ENCODE measurements at regions not wholly inside any gene's neighbourhood (a gene's known extent, or its start where the extent isn't known, plus 50 kb on each side); places are given as distances from the start of the nearest gene placed in this dataset.

DNA sequence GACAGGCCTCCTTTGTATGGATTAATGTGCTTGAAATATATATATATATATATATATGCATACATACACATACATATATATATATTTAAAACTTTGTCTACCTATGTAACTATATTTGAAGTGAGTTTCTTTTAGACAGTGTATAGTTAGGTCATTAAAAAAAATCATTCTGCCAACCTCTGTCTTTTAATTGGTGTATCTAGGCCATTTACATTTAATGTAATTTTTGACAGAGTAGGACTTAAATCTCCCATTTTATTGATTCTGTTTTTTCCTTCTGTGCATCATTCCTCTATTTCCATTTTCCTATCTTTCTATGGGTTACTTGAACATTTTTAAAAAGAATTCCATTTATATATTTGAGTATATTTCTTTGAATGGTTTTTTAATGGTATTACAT lies 125.2 kb downstream of the IRF8 start:
- Histone ChIP-seq H3K4me2 (ENCODE audit: low read depth, low read length) (no peak overlapping the region), H3F3A (ENCODE audit: insufficient read depth, low read length) (no peaks in the 10 kb centered on the region), H4K20me1 (ENCODE audit: insufficient read depth, low read length) (no peaks in the 10 kb centered on the region), H3K4me3 (ENCODE audit: low read length) (no peak overlapping the region), H3K9ac (ENCODE audit: low read length) (no peak overlapping the region), H3K27me3 (replicated peaks; ENCODE audit: insufficient read depth, low read length) (peaks cover 30% of the 10 kb centered on the region), H3K79me2 (ENCODE audit: low read length) (no peaks in the 10 kb centered on the region), H3K4me1 (ENCODE audit: low read length) (no peaks in the 10 kb centered on the region), H3K36me3 (replicated peaks; ENCODE audit: insufficient read depth, low read length) (no peaks in the 10 kb centered on the region), H3K27ac (ENCODE audit: low read length) (no peak overlapping the region), H3K9me2 (replicated peaks; ENCODE audit: insufficient read depth, low read length) (no peaks in the 10 kb centered on the region), H2AFZ (ENCODE audit: low read length) (no peak overlapping the region), H3K9me3 (replicated peaks; ENCODE audit: insufficient read depth, low read length) (no peaks in the 10 kb centered on the region)
- DNase-seq: no peak
- no peak for TF ChIP-seq EZH2 (optimal IDR thresholded peaks at IDR 0.05; ENCODE audit: low read depth, low read length)

DNA sequence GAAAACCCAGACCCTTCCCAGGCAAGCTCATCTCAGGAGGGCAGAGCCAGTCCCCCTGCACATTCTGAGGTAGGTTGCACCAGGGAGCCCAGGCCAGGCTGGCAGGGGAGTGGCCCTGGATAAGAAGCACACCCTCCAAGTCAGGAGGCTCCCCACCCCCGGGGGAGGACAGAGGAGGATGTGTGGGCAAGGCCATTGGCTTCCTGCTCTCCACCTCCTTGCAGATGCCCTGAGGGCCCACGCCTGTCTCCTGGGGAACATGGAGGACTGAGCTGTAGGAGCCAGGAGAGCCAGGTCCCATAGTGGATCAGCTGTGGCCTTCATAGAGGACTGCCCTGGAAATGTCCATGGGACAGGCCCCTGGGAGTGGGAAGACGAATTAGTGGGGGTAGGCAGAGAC lies 126.7 kb downstream of the IRF8 start:
- no peak overlapping the region for H2AFZ ChIP-seq (ENCODE audit: low read length)
- H3K27ac ChIP-seq (ENCODE audit: low read length): no peak overlapping the region
- H3K4me2 ChIP-seq (ENCODE audit: low read depth, low read length): no peak overlapping the region
- no peaks in the 10 kb centered on the region for H3K9me3 ChIP-seq (replicated peaks; ENCODE audit: insufficient read depth, low read length)
- H4K20me1 ChIP-seq (ENCODE audit: insufficient read depth, low read length): no peaks in the 10 kb centered on the region
- H3K9me2 ChIP-seq (replicated peaks; ENCODE audit: insufficient read depth, low read length): no peaks in the 10 kb centered on the region
- H3K4me3 ChIP-seq (ENCODE audit: low read length): no peak overlapping the region
- H3K4me1 ChIP-seq (ENCODE audit: low read length): no peaks in the 10 kb centered on the region
- no peaks in the 10 kb centered on the region for H3K79me2 ChIP-seq (ENCODE audit: low read length)
- H3K27me3 ChIP-seq (replicated peaks; ENCODE audit: insufficient read depth, low read length): peaks cover 21% of the 10 kb centered on the region
- no peak for DNase-seq
- no peaks in the 10 kb centered on the region for H3K36me3 ChIP-seq (replicated peaks; ENCODE audit: insufficient read depth, low read length)
- TF ChIP-seq EZH2phosphoT487 (IDR thresholded peaks at IDR 0.05; ENCODE audit: low read length) (no peak), EZH2 (optimal IDR thresholded peaks at IDR 0.05; ENCODE audit: low read depth, low read length) (no peak)
- TF ChIP-seq, protein P1, sequence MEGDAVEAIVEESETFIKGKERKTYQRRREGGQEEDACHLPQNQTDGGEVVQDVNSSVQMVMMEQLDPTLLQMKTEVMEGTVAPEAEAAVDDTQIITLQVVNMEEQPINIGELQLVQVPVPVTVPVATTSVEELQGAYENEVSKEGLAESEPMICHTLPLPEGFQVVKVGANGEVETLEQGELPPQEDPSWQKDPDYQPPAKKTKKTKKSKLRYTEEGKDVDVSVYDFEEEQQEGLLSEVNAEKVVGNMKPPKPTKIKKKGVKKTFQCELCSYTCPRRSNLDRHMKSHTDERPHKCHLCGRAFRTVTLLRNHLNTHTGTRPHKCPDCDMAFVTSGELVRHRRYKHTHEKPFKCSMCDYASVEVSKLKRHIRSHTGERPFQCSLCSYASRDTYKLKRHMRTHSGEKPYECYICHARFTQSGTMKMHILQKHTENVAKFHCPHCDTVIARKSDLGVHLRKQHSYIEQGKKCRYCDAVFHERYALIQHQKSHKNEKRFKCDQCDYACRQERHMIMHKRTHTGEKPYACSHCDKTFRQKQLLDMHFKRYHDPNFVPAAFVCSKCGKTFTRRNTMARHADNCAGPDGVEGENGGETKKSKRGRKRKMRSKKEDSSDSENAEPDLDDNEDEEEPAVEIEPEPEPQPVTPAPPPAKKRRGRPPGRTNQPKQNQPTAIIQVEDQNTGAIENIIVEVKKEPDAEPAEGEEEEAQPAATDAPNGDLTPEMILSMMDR (IDR thresholded peaks at IDR 0.05; ENCODE audit: low read length): no peak
- H3F3A ChIP-seq (ENCODE audit: insufficient read depth, low read length): no peaks in the 10 kb centered on the region
- H3K9ac ChIP-seq (ENCODE audit: low read length): no peak overlapping the region

DNA sequence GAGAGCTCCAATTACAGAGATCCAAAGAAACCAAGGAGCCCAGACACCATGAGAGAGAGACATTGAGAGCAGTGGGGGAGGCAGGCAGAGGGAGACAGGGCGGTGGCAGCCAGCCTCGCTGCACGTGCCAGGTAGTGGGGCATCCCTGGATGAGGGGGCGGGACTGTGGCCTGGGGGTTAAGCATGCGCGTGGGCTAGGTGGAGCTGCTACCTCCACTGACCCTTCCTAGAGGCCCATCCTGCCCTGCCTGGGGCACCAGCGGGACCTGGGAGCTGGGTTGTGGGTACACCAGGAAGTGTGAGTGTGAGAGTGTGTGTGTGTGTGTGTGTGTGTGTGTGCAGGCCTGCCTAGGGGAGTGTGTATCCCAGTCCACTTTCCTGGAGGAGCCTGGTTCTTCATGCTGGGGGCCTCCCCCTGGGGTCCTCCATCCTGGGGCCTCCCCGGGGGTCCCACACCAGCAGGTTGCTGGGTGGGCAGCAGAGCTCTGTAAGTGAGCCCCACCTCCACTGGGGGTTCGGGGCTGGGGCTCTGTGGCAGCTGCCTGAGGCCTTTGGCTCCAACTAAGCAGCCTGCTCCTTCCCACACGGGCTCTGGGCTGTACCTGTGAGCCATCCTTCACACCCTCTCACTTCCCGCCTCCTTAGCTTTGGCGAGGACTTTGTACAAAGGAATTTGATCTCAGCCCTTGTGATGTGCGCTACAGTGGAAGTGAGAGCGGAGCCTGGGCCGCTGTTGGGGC lies 127.4 kb downstream of the IRF8 start:
- Histone ChIP-seq H3K27me3 (replicated peaks; ENCODE audit: insufficient read depth, low read length) (peaks cover 16% of the 10 kb centered on the region), H4K20me1 (ENCODE audit: insufficient read depth, low read length) (no peaks in the 10 kb centered on the region), H3K4me3 (ENCODE audit: low read length) (no peak overlapping the region), H3K4me1 (ENCODE audit: low read length) (no peaks in the 10 kb centered on the region), H3K9ac (ENCODE audit: low read length) (no peak overlapping the region), H3K79me2 (ENCODE audit: low read length) (no peaks in the 10 kb centered on the region), H3F3A (ENCODE audit: insufficient read depth, low read length) (no peaks in the 10 kb centered on the region), H3K4me2 (ENCODE audit: low read depth, low read length) (no peak overlapping the region), H3K36me3 (replicated peaks; ENCODE audit: insufficient read depth, low read length) (no peaks in the 10 kb centered on the region), H2AFZ (ENCODE audit: low read length) (no peak overlapping the region), H3K9me2 (replicated peaks; ENCODE audit: insufficient read depth, low read length) (no peaks in the 10 kb centered on the region), H3K9me3 (replicated peaks; ENCODE audit: insufficient read depth, low read length) (no peaks in the 10 kb centered on the region), H3K27ac (ENCODE audit: low read length) (no peak overlapping the region)
- TF ChIP-seq EZH2phosphoT487 (IDR thresholded peaks at IDR 0.05; ENCODE audit: low read length): no peak
- TF ChIP-seq EZH2 (optimal IDR thresholded peaks at IDR 0.05; ENCODE audit: low read depth, low read length): no peak
- TF ChIP-seq, protein P1 (IDR thresholded peaks at IDR 0.05; ENCODE audit: low read length): no peak
- DNase-seq: no peak

DNA sequence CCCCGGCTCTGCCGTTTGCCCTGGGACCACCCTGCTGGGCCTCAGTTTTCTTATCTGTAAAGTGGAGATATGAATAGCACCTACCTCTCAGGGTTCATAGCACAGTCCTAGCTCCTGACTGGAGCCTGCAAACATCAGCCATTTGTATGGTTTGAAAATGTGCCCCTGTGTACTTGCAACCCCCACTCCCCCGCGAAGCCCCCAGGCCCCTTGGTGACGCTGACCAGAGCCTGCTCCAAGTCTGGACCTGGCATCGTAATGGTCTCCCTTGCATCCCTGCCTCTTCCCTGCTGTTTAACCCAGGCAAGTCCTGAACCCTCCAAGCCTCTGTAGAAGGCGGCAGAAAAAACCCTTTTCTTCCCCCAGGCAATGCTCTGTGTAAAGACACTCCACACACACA lies 128.0 kb downstream of the IRF8 start:
- Histone ChIP-seq H3K36me3 (replicated peaks; ENCODE audit: insufficient read depth, low read length) (no peaks in the 10 kb centered on the region), H3K27ac (ENCODE audit: low read length) (no peak overlapping the region), H3K27me3 (replicated peaks; ENCODE audit: insufficient read depth, low read length) (peaks cover 16% of the 10 kb centered on the region), H3K9me3 (replicated peaks; ENCODE audit: insufficient read depth, low read length) (no peaks in the 10 kb centered on the region), H3K4me3 (ENCODE audit: low read length) (no peak overlapping the region), H3K79me2 (ENCODE audit: low read length) (no peaks in the 10 kb centered on the region), H3K4me2 (ENCODE audit: low read depth, low read length) (no peak overlapping the region), H4K20me1 (ENCODE audit: insufficient read depth, low read length) (no peaks in the 10 kb centered on the region), H3F3A (ENCODE audit: insufficient read depth, low read length) (no peaks in the 10 kb centered on the region), H3K9me2 (replicated peaks; ENCODE audit: insufficient read depth, low read length) (no peaks in the 10 kb centered on the region), H2AFZ (ENCODE audit: low read length) (no peak overlapping the region), H3K4me1 (ENCODE audit: low read length) (no peaks in the 10 kb centered on the region), H3K9ac (ENCODE audit: low read length) (no peak overlapping the region)
- TF ChIP-seq EZH2 (optimal IDR thresholded peaks at IDR 0.05; ENCODE audit: low read depth, low read length) (no peak), EZH2phosphoT487 (IDR thresholded peaks at IDR 0.05; ENCODE audit: low read length) (no peak)
- TF ChIP-seq, protein P1 (IDR thresholded peaks at IDR 0.05; ENCODE audit: low read length): no peak
- no peak for DNase-seq
